Amygdala (tissue), 56 donors: ENCODE measurements at regions not wholly inside any gene's neighbourhood (a gene's known extent, or its start where the extent isn't known, plus 50 kb on each side); places are given as distances from the start of the nearest gene placed in this dataset.
"Not testable (repeated sequence)": the region's sequence is repeated elsewhere in the genome, so short reads cannot be mapped to it uniquely, and the experiment has no call there.

ENCODE experiments used
- DNase-seq, 56 donors: peaks; one replicate each; lab custom pipeline; 2025; lab: John Stamatoyannopoulos, UW

DNA sequence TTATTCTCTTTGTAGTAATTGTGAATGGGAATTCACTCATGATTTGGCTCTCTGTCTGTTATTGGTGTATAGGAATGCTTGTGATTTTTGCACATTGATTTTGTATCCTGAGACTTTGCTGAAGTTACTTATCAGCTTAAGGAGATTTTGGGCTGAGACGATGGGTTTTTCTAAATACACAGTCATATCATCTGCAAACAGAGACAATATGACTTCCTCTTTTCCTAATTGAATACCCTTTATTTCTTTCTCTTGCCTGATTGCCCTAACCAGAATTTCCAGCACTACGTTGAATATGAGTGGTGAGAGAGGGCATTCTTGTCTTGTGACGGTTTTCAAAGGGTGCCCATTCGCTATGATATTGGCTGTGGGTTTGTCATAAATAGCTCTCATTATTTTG is 209.8 kb upstream of the NEBL start:
- DNase-seq: not testable (repeated sequence)

DNA sequence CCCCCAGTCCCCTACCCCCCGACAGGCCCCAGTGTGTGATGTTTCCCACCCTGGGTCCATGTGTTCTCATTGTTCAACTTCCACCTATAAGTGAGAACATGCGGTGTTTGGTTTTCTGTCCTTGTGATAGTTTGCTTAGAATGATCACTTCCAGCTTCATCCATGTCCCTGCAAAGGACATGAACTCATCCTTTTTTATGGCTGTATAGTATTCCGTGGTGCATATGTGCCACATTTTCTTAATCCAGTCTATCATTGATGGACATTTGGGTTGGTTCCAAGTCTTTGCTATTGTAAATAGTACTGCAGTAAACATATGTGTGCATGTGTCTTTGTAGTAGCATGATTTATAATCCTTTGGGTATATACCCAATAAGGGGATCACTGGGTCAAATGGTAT is 208.2 kb upstream of the NEBL start:
- not testable (repeated sequence) for DNase-seq

DNA sequence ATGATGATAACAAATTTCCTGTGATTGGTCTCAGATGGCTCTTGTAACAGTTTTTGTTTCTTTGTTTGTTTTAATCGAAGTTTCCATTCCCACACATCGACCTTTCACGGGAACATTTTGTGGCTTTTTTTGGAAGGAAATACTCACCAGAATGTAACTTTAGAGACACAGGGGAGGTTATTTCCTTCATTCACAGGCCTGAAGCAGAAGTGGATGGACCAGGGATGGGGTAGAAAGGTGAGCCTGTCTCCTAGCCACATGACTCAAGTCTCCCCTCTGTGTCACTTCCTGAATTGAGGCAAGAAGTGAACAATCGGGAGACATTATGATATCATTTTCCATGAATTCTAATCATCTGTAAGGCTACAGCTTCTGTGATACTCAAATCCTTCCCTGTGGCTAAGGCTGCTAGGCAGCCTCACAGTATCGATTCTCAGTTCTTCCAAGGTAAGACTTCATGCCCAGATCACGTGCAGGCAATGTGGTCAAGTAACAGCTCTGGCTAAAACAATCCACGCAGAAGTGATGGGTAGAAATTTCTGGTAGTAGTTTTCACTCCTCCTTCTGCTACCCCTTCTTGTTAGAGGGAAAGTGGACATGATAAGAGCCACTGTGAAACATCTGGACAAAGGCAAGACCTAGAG is 203.9 kb upstream of the NEBL start:
- no peak for DNase-seq

DNA sequence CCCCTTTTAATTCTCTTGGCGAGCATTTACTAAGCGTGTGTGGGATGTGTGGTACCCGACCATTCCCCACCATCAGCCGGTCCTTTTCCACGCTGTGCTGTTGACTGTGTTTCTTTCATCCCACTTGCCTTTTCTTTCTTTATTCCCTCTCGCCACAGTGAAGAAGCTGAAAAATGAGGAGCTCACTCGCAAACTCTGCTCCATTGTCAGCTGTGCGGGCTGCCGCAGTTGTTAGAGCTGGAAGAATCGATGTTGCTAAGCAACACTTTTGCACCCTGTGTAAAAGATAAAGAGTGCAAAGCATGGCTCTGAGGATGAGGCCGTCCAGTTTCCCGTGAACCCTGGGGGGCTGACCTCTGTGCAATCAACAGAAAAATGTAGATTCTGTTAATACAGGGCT is 203.1 kb upstream of the NEBL start:
- peak in 9 of 56 donors; percentile 6 to 31 (median 12) for DNase-seq

DNA sequence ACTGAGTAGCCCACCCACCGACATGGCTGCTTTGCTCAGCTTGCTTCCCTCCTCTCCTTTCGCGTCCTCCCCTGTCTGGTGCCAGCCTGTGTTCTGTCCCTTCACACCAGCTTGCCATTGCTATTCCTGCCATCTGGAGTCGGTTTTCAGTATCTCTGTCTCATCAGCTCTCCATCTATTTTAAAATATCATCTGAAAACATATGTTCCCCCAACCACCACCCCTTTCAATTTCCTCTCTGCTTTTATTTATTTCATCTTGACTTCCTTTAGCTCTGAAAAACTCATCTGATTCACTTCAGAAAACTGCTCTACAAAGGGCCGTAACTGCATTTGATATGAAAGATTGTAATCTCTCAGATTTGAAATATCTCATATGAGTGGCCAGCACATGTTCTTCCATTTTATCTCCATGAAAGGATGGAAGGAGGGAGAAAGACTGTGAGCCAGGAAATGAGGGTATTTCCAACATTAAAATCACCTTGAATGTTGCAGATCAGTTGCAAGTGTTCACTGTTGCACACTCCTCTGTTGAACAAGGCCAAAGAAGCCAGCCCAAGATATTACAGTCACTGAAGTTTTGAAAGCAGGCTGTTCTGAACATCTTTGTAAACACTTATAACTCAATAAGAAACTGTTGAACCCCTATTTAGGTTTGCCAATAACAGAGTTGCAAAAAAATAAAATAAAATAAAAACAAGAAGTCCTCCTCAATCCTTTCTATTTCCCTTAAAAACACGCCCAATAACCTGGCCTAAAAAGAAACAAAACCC is 202.4 kb upstream of the NEBL start:
- DNase-seq: peak in 8 of 56 donors; percentile 2 to 23 (median 6)

DNA sequence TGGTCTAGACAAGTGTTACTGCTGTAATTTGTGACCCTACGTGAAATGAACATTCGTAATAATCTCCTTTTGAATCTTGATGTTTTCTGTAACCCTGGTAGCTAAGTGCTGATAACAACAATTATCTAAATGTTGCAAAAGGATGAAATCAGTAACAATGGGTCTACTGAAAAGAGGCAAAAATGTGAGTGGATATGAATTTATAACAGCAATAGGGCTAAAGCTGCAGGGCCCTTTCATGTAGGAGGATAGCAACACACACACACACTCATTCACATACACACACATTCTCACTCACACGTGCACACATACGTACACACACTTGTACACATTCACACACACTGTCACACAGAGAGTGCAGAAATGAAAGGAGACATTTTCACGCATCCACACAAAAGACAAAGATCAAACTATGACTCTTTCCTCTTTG is 200.8 kb upstream of the NEBL start:
- DNase-seq: no peak

DNA sequence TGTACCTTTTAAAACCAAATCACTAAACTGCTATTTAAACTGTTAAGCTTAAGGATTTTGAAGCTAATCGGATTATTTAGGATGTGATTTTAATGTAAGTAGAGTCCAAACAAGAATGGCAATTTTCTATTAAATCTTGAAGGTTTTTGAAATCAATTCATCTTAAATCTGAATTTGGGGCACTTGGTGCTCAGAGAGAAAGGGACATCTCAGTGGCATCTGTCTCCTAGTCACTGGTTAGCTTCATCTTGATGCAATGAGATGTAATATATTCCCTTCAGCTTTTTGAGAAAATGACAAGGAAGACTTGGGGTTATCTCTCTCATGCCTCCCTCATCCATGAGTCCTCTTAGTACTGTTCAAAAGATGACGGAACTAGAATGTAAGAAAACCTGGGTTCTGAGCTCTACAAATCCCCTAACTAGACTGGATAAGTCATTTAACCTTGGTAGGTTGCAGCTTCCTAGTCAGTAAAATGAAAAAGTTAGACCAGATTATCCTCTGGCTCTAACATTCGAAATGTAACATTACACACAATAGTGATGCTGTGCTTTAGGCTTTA is 198.5 kb upstream of the NEBL start:
- DNase-seq: no peak

DNA sequence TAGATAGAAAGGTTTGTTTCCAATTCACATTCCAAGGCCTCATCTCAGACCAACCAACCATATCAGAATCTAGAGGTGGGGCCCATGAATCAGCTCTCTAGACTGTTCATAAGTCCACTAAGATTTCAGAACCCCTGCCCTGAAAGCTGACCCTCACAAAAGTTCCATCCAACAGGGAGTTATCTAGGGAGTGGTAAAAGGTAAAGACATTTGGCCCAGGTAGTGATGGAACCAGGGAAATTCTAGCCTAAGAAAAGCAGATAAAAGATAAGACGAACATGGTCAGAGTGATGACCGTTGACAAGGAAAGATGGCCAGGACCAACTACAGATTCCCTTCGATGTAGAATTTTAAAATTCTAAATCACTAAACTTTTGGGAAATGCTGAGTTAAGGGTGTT is 198.0 kb upstream of the NEBL start:
- no peak for DNase-seq

DNA sequence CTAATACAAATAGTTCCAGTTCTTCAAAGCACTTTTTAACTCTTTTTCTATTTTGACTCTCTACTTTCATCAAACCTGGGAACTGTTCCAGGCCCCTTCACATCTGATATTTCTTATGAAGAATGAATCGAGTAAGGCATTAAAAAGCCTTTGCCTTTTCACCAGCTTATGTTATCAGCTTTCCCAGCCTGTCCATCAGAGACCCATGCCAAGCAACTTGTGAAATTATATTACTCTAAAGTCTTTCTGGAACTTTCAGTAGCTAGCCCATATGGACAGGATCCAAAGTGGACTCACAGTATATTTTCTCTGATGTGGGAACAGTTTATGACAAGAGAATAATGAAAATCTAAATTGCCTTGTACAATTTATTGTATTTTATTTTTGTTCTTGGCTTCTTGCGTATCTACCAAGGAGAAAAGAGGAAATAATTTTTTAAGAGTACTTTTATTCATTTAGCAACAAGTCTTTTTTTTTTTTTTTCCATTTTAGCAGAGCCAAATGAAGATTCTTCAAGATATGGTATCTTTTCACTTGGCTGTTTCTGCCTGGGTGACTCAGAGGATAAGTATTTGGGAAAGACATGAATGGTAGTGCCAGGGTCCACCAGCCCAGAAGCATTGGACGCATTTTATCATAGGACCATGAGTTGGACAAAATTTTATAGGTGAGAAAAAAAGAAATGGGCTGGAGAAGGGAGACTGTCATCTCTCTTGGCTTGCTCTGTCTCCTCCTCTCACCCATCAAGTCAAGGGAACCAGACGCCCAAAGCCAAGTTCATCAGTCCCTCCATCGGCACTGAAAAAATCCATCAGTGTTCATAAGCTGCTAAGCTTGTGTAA is 195.8 kb upstream of the NEBL start:
- DNase-seq: no peak

DNA sequence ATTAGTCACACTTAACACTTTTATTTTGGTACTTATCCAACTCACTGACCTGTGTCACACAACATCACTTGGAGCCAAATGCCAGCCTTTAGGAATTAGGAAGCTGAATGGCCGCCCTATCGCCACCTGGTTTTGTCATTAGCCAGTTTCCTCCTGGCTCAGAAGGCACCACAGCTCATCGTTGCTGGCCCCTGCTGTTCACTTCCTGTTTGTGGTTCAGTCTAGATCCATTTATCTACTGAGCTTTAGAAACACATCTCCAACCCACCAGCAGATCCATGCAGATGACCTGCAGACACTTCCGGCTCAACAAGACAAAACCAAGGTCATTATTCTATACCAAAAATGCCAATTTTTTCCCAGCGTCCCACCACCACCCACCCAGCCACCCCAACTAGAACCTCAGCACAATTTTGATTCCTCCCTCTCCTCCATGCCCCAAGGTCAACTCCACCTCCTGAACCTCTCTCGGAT is 193.5 kb upstream of the NEBL start:
- no peak for DNase-seq

DNA sequence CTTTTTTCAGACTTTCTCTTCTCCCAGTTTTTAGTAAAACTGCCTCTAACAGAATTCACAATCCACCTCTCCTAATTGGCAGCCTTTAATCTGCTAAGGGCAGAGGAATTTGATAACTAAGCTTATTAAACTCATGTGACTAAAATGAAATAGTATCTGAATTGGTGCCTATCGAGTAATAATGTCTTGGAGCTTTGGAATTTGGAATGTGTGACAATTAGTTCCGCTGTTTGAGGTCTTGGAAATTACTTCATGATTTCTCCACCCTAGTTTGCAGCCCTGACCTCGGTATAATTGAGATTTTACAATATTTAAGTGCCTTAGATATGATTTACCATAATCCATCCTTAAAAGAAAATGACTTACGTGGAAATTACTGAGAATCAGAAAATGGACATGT is 190.4 kb upstream of the NEBL start:
- DNase-seq: no peak

DNA sequence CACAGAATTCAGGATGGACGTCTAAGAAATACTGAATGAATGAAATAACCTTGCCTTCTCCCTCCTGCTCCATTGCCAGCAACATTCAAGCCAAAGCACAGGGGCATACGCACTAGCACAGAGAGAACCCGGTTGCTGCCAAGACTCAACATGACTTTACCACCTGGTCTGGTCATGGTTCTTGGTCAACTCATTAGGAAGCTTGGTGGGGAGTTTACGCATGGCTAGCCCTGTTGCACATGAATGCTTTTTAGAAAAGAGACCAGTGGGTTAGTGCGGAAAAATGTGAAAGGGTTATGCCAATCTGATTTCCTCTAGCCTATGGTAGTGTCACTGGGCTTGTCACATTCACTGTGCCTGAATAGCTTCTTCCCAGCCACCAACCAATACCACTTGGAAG is 187.6 kb upstream of the NEBL start:
- peak in 10 of 56 donors; percentile 5 to 56 (median 40) for DNase-seq

DNA sequence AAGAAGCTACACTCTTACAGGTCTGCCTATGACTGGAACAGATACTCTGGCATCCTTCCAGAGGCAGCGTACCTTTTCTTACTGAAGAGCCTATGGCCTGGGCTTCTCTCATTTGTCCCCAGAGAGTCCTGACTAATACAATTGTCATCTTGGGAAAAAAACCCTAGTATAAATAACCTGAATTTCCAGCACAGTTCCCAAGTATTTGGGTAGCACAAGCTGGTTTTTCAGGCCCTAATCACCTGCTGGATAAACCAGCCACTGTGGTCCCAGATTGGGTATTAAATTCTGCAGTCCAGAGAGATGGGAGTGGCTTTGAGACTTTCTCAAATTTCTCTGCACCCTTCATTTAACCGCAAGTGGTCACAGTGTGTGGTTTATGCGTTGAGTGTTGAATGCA is 186.8 kb upstream of the NEBL start:
- DNase-seq: no peak

DNA sequence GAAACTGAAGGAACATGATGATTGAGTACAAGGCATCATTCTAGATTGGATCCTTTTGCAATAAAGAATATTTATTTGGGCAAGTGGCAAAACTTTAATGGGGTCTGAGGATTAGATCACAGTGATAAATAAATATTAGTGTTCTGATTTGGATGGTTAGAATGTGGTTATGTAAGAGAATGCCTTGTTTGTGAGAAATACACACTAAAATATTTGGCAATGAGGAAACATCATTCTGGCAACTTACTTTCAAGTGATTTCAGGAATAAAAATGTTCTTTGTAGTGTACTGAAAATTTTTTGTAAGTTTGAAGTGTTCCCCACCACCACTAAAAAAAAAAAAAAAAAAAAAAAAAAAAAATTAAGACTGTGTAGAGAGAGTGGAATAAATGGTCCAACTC is 185.1 kb upstream of the NEBL start:
- DNase-seq: no peak

DNA sequence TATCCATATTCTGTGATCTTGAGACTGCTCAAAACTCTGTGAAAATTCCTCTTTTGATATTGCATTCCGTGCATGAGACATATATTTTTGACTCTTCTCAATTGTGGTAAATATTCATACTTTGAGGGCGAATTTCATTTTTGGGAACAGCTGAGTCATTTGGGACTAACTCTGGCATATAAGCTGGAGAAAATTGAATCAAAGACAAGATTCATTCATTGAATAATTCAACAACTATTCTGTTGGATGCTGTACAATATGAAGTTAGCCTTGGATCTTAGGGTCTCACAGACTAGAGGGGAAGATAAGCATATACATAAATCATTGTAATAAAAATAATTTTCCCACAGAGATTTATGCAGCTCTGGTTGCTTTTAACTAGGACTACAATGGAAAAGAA is 183.2 kb upstream of the NEBL start:
- no peak for DNase-seq

DNA sequence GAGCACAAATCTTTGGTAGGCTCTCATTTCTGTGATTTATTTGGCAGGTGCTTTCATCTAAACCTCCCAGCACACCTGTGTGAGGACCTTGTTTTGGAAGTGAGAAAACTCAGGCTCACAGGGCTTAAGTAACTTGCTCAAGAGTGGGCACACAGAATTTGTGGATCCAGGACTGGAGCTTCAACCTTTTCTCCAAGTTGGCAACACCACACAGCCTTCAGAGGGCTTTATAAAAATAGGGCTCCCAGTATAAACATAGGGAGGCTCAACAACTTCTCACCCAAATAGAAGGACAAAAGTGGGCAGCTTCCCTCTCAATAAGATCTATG is 182.2 kb upstream of the NEBL start:
- DNase-seq: no peak

DNA sequence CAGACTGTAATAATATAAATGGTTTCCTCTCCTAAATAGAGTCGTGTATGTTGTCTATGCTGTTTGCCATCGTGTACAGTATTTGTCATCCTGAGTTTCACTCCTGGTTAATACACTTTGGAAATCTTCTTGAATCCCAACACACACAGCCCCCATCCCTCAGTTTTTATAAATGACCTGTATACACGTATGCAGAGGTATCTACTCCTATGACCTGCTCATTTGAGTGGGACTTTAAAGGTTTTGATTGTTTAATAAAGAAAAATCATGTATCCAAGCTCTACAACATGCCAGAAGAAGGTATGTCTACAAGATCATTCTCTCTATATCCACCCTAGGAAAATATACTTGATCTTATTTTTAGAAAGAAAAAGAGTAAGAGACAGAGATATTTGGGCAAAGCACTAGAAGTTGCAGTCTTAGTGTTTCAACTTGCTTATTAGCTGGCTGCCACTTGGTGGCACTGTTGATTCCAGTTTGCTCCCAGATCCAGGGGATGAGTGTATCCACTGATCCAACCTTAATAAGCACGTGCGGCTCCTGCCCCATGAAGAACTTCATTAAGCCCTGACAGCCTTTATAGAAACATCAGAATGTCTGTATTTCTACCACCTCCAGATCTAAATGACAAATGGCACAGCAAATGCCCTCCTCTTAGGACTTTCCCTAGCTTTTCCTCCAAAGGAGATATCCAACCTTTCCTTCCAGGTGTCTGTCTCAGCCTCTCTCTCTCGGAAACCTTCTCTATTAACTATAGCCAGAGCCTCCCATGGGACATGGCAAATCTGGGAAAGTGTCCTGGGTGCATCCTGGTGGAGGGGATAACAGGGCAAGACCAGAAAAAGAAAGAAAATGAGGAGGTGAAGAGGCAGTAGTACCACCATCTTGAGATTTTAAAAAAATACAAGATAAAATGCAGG is 181.6 kb upstream of the NEBL start:
- DNase-seq: peak in 24 of 56 donors; percentile 1 to 63 (median 31)

DNA sequence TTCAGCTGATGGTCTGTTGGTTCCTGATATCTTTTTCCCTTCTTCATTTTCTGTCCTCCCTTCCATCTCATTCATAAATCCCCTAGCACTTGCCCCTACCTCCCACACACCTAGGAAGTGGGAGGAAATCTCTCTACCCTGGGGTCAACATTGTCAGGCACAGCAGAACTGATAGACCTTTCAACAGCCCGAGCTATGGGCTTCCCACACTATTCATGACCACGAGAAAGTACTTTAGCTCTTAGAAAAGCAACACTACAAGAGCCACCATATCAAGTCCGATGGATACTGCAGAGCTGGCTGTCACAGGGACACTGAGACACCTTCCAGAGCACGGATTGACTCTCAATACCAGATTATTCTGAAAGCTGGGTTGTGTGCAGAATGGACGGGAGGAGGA is 180.6 kb upstream of the NEBL start:
- DNase-seq: no peak

DNA sequence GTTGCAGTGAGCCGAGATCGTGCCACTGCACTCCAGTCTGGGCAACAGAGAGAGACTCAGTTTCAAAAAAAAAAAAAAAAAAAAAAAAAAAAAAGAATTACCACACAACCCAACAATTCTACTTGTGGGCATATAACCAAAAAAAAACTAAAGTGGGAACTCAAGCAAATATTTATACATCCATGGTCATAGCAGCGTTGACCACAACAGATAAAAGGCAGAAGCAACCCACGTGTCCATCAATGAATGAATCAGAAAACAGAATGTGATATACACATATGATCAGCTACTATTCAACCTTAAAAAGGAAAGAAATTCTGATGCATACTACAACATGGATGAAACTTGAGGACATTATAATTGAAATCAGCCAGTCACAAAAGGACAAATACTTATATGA is 179.3 kb upstream of the NEBL start:
- no peak for DNase-seq

DNA sequence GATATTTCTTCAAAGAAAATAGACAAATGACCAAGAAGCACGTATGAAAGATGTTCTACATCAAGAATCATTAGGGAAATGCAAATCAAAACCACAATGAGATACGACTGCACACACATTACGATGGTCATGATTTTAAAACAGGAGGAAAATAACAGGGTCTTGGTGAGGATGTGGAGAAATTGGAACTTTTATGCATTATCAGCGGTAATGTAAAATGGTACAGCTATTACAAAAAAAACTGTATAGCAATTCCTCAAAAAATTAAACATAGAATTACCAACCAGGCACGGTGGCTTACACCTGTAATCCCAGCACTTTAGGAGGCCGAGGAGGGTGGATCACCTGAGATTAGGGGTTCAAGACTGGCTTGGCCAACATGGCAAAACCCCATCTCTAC is 178.8 kb upstream of the NEBL start:
- DNase-seq: no peak
